AG09309 (cell line): ENCODE measurements at regions not wholly inside any gene's neighbourhood (a gene's known extent, or its start where the extent isn't known, plus 50 kb on each side); places are given as distances from the start of the nearest gene placed in this dataset.

ENCODE experiments used
- DNase-seq: peaks from one replicate; pipeline ENCODE4 v3.0.0-alpha.2; 2010; ENCODE audit warnings: low read depth
- H3K4me3 ChIP-seq: 2 replicates; pipeline ENCODE4 v1.5.1; 2011; ENCODE audit warnings: mild to moderate bottlenecking, low read depth, low read length, moderate library complexity; ENCODE audit not compliant: control insufficient read depth
- CTCF ChIP-seq: IDR thresholded peaks from 2 replicates; pipeline ENCODE4 v1.5.1; 2011; ENCODE audit warnings: mild to moderate bottlenecking, low read depth, low read length, inconsistent platforms; ENCODE audit not compliant: insufficient read depth, control insufficient read depth; ENCODE audit errors: missing control alignments

- DNase-seq, result peak; percentile 99
- no peak overlapping the region for H3K4me3 ChIP-seq
- no peak for TF ChIP-seq CTCF
Measured at GRCh38 chr12:95412482-95413311, 61.3 kb upstream of the METAP2 start.

GRCh38 chr12:95413576-95413975 lies 60.4 kb upstream of the METAP2 start:
- DNase-seq, result peak; percentile 66
- H3K4me3 ChIP-seq, result no peak overlapping the region
- TF ChIP-seq CTCF, result no peak

DNA sequence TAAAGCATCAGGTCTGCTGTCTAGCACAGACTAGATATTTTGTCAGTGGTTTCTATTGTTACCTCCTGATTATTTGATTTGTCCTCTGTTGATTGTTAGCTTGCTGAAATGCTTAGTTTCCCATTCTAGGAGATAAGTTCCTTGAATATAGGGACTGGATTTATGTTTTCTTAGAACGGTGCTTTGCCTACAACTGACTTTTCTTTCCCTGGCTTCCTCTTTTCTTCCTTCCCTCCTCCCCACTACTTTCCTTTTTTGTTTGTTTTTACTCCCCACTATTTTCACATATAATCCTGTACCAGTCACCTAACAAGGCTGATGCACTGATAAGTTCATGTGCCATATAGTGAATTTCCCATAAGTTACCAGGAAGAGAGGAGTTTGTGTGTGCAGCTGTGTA lies 58.5 kb upstream of the METAP2 start:
- H3K4me3 ChIP-seq, result no peak overlapping the region
- DNase-seq, result no peak
- TF ChIP-seq CTCF, result no peak

GRCh38 chr12:95416111-95416636 lies 57.8 kb upstream of the METAP2 start:
- TF ChIP-seq CTCF, result no peak
- H3K4me3 ChIP-seq, result no peak overlapping the region
- no peak for DNase-seq

DNA sequence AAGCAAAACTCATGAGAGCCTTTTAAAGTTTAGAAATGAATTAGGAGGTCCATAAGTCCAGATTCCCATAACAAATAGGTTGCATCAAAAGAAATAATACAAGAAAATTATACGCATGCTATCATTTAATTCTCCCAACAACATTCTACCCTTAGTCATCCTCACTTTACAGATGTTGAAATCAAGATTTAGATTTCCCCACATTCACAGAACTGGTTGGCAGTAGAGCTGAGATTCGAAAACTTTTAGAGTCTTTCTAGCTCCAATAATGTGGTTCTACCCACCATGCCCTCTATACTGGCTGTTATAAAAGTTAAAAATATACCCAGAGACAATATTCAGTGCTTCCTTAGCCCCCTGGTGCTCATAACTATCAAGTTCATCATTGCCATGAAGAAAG lies 56.6 kb upstream of the METAP2 start:
- no peak for TF ChIP-seq CTCF
- no peak for DNase-seq
- H3K4me3 ChIP-seq, result no peak overlapping the region

DNA sequence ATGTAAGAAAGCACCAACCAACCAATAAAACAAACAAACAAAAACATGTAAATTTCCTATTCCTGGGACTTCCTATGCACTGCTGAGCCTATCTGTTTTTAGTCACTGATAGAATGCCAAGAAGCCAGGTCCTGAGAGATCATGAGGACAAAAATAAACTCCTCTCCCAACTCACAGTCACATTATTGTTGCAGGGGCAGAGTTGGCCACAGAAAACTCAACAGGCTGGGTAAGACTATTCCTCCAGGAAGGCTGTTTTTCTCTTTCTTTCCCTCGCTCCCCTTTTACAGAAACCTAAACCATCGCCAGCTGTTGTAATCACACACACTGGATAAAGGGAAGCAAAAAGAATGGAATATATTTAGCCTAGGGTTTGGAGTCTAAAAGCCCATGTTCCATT lies 55.8 kb upstream of the METAP2 start:
- TF ChIP-seq CTCF, result no peak
- H3K4me3 ChIP-seq, result no peak overlapping the region
- no peak for DNase-seq
